ENCODE measurements at regions not wholly inside any gene's neighbourhood (a gene's known extent, or its start where the extent isn't known, plus 50 kb on each side); places are given as distances from the start of the nearest gene placed in this dataset.

DNA sequence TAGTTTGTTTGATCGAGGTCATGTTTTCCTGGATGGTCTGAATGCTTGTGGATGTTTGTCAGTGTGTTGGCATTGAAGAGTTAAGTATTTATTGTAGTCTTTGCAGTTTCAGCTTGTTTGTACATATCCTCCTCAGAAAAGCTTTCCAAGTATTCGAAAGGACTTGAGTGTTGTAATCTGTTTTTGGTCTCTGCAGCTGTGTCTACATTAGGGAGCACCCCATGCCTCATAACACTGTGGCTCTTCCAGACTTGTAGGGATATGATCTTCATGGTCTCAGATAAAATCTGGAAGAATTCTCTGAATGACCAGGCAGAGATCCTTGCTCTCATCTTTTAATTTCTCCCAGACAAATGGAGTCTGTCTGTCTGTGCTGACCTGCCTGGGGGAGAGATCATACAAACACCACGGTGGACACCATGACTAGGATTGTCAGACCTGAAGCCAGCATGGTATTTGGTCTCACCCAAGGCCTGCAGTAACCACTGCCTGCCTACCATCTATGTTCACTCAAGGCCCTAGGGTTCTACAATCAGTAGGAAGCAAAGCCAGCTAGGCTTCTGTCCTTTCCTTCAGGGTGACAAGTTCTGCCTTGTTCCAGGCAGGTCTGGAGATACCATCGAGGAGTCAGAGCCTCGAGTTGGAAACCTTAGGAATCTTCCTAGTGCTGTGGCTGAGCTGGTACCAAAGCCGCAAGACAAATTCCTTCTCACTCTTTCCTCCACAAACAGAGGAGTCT lies 114.7 kb upstream of the KHDRBS2 start:
- TF ChIP-seq, protein P1, sequence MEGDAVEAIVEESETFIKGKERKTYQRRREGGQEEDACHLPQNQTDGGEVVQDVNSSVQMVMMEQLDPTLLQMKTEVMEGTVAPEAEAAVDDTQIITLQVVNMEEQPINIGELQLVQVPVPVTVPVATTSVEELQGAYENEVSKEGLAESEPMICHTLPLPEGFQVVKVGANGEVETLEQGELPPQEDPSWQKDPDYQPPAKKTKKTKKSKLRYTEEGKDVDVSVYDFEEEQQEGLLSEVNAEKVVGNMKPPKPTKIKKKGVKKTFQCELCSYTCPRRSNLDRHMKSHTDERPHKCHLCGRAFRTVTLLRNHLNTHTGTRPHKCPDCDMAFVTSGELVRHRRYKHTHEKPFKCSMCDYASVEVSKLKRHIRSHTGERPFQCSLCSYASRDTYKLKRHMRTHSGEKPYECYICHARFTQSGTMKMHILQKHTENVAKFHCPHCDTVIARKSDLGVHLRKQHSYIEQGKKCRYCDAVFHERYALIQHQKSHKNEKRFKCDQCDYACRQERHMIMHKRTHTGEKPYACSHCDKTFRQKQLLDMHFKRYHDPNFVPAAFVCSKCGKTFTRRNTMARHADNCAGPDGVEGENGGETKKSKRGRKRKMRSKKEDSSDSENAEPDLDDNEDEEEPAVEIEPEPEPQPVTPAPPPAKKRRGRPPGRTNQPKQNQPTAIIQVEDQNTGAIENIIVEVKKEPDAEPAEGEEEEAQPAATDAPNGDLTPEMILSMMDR (IDR thresholded peaks at IDR 0.05; ENCODE audit: insufficient read depth, low read depth, low read length, missing control alignments): no peak
- DNase-seq (ENCODE audit: low read depth): no peak
- no peak overlapping the region for H3K4me3 ChIP-seq (ENCODE audit: low read depth, low read length)

GRCh38 chr6:62393608-62394007 lies 107.6 kb upstream of the KHDRBS2 start:
- no peak overlapping the region for H3K4me3 ChIP-seq (ENCODE audit: low read depth, low read length)
- no peak for DNase-seq (ENCODE audit: low read depth)
- TF ChIP-seq, protein P1 (IDR thresholded peaks at IDR 0.05; ENCODE audit: insufficient read depth, low read depth, low read length, missing control alignments): no peak

DNA sequence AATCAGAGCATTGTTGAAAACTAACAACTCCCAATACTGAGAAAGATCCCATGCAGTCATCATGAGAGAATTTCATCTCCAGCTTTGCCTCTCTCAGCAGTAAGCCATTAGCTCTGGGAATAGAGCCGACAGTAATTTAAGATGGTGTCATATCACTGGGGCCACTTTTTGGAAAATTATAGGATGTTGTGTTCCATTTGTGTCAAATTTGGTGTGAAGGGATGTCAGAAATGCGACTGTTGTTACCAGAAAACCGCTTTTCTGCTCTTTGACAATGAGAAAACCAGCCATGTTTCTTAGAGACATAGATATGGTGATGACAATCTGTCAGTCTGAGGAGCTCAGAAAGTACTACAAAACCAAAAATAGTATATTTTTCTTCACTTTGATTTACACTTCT lies 106.3 kb upstream of the KHDRBS2 start:
- no peak for DNase-seq (ENCODE audit: low read depth)
- TF ChIP-seq, protein P1 (IDR thresholded peaks at IDR 0.05; ENCODE audit: insufficient read depth, low read depth, low read length, missing control alignments): no peak
- no peak overlapping the region for H3K4me3 ChIP-seq (ENCODE audit: low read depth, low read length)

DNA sequence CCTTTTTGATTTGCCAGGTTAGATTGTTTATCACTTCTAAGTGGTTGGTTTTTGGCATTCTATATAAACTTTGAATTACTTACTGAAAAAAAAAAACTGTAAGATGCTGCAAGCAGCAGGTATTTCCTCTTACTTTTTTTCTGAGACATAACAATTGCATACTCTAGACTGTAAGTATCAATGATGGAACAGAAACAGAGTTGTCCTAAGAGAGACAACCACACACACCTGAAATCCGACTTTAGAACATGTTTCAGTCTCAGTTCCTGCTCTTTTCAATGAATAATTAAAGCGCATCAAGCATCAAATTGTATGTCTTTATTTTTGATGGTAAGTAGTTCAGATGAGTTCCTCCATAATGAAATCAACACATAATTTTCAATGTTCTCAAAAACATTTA lies 105.3 kb upstream of the KHDRBS2 start:
- no peak overlapping the region for H3K4me3 ChIP-seq (ENCODE audit: low read depth, low read length)
- TF ChIP-seq, protein P1 (IDR thresholded peaks at IDR 0.05; ENCODE audit: insufficient read depth, low read depth, low read length, missing control alignments): no peak
- DNase-seq (ENCODE audit: low read depth): no peak

DNA sequence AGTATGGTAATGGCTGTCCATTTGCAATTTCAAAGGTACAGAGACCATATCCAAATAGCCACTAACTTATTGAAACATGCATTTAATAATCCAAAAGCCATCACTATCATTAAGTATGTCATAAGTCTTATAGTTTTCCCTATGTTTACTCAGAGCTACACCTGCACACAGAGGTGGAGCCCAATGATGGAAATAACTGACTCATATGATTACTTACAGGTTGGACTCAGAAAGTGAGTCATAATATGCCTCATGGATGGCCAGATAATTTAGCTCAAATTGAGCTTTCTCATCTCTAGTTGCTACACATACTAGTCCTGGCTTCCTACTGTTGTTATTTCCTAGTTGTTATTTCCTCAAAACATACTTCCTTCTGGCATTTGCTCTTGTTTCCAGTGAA lies 104.4 kb upstream of the KHDRBS2 start:
- DNase-seq (ENCODE audit: low read depth): no peak
- H3K4me3 ChIP-seq (ENCODE audit: low read depth, low read length): no peak overlapping the region
- TF ChIP-seq, protein P1 (IDR thresholded peaks at IDR 0.05; ENCODE audit: insufficient read depth, low read depth, low read length, missing control alignments): no peak

GRCh38 chr6:62371453-62372210 lies 85.6 kb upstream of the KHDRBS2 start:
- no peak overlapping the region for H3K4me3 ChIP-seq (ENCODE audit: low read depth, low read length)
- TF ChIP-seq, protein P1 (IDR thresholded peaks at IDR 0.05; ENCODE audit: insufficient read depth, low read depth, low read length, missing control alignments): no peak
- DNase-seq (ENCODE audit: low read depth): no peak
